Spleen (tissue), 11 donors: ENCODE measurements at regions not wholly inside any gene's neighbourhood (a gene's known extent, or its start where the extent isn't known, plus 50 kb on each side); places are given as distances from the start of the nearest gene placed in this dataset.
"Not testable (repeated sequence)": the region's sequence is repeated elsewhere in the genome, so short reads cannot be mapped to it uniquely, and the experiment has no call there.

Experiments
- DNase-seq: peaks from one replicate; pipeline ENCODE4 v3.0.0-alpha.2; 2020
- H3K27ac ChIP-seq, 8 donors: fragments of 200-600 bp; sonication (generic) in 7 of 8; 1 replicate in 4 of 8; 2 replicates in 4 of 8; pipeline versions ENCODE4 v1.5.0 to v1.8.0; 2016 to 2021; ENCODE audit warnings: inconsistent platforms in 4 of 8, mild to moderate bottlenecking in 4 of 8, moderate library complexity in 1 of 8
- H3K27me3 ChIP-seq, 7 donors: fragments of 200-600 bp; sonication (generic) in 6 of 7; replicated peaks in 1 of 7; 1 replicate in 4 of 7; 2 replicates in 3 of 7; pipeline versions ENCODE4 v1.5.0 to v1.8.0; 2016 to 2021; ENCODE audit warnings: inconsistent platforms in 3 of 7, mild to moderate bottlenecking in 1 of 7
- H3K36me3 ChIP-seq, 6 donors: fragments of 200-600 bp; sonication (generic) in 5 of 6; 1 replicate in 4 of 6; 2 replicates in 2 of 6; pipeline versions ENCODE4 v1.5.0 to v1.8.0; 2016 to 2021; ENCODE audit warnings: inconsistent platforms in 2 of 6
- H3K4me1 ChIP-seq, 6 donors: fragments of 200-600 bp; sonication (generic) in 5 of 6; 1 replicate in 3 of 6; 2 replicates in 3 of 6; pipeline versions ENCODE4 v1.5.0 to v1.8.0; 2016 to 2021; ENCODE audit warnings: inconsistent platforms in 3 of 6
- H3K4me3 ChIP-seq, 8 donors: fragments of 200-600 bp; sonication (generic) in 7 of 8; 1 replicate in 4 of 8; 2 replicates in 4 of 8; pipeline versions ENCODE4 v1.5.0 to v1.8.0; 2016 to 2021; ENCODE audit warnings: inconsistent platforms in 4 of 8, mild to moderate bottlenecking in 4 of 8, moderate library complexity in 2 of 8
- H3K9me3 ChIP-seq, 8 donors: fragments of 200-600 bp; sonication (generic) in 7 of 8; 1 replicate in 4 of 8; 2 replicates in 4 of 8; pipeline versions ENCODE4 v1.5.0 to v1.8.0; 2016 to 2021; ENCODE audit warnings: inconsistent platforms in 4 of 8
- POLR2A ChIP-seq, 3 donors: fragments of 450-650 bp; IDR thresholded peaks; one replicate each; pipeline ENCODE4 v1.5.1; 2017; ENCODE audit warnings: antibody characterized with exemption in 3 of 3, mild to moderate bottlenecking in 1 of 3
- POLR2AphosphoS5 ChIP-seq, 3 donors: sonication (generic); formaldehyde crosslinking; IDR thresholded peaks; one replicate each; pipeline ENCODE4 v1.5.1; 2017; ENCODE audit warnings: antibody characterized with exemption in 3 of 3
- WGBS, 5 donors: extraction: QIAGEN DNeasy Blood & Tissue Kit in 3 of 5; methylation state at CpG; one replicate each; pipeline versions ENCODE4 v1.1.5 to v1.1.7; 2013 to 2018; 5-methylcytosine and 5-hydroxymethylcytosine counted together
- intact Hi-C: fragments of 100-400 bp; cut with DNase I; formaldehyde crosslinking; loops from one replicate; pipeline ENCODE4 v1.15.0; 2023; ENCODE audit warnings: low total_unique reads
- TF ChIP-seq, protein P1 (sequence below), 11 experiments: fragments of 200-600 bp in 7 of 11; fragments of 450-650 bp in 4 of 11; sonication (generic) in 4 of 11; IDR thresholded peaks in 8 of 11; conservative IDR thresholded peaks in 3 of 11; 1 replicate in 7 of 11; 2 replicates in 4 of 11; pipeline versions ENCODE4 v1.4.0 to v1.8.0; 2016 to 2021; ENCODE audit warnings: antibody characterized with exemption in 11 of 11, inconsistent platforms in 4 of 11, mild to moderate bottlenecking in 1 of 11
- donor health status: healthy with polysubstance abuse.
- donor health status: DM: no; HTN: no; CAD: no; lungs with moderate emphysema.
- donor health status: DM: no; HTN: no; CAD: no.
- donor health status: Bipolar disorder and iron deficiency.
- donor health status: healthy.
- donor health status: DM: no; HTN: no; CAD: no.
- donor health status: DM: yes; HTN: yes; CAD: no.

DNA sequence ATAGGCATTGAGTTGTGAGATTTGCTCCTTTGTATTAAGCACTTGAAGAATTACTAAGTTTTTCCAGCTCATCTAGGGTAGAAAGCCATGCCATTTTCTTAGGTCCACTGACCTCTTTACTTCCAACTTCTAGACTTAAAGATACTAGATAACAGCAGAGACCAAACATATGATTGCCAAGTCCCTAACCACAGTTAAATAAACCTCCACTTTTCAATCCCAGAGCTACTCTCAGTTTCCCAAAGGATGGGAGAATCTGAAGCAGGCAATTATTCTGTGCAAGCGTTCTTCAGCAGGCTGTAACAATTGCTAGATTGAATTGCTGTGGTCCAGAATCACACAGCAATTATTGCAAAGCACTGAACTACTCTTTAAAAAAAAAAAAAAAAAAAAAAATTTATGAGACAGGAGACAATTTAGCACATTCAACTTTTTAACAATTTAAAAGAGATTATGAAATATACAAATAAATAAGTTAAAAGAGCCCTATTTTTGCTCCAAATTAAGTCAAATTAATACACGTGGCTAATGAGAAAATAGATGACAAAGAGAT lies 104.0 kb upstream of the PRSS16 start:
- Histone ChIP-seq H3K36me3 (peaks cover 0 to 15% (median 4%) of the 10 kb centered on the region in 6 donors), H3K27ac (peak overlapping the region in 5 of 8 donors; percentile 3 to 98 (median 96)), H3K27me3 (no peaks in the 10 kb centered on the region), H3K9me3 (no peaks in the 10 kb centered on the region), H3K4me3 (peak overlapping the region in 1 of 8 donors; percentile 74), H3K4me1 (peaks cover 34 to 77% (median 62%) of the 10 kb centered on the region in 6 donors)
- WGBS, 5 donors: 77 to 87% (median 83%) methylated on average over 2 of the region's 2 CpGs
- intact Hi-C loops: no loop called here
- TF ChIP-seq POLR2AphosphoS5 (IDR thresholded peaks at IDR 0.05) (no peak), POLR2A (IDR thresholded peaks at IDR 0.05) (no peak)
- TF ChIP-seq, protein P1, sequence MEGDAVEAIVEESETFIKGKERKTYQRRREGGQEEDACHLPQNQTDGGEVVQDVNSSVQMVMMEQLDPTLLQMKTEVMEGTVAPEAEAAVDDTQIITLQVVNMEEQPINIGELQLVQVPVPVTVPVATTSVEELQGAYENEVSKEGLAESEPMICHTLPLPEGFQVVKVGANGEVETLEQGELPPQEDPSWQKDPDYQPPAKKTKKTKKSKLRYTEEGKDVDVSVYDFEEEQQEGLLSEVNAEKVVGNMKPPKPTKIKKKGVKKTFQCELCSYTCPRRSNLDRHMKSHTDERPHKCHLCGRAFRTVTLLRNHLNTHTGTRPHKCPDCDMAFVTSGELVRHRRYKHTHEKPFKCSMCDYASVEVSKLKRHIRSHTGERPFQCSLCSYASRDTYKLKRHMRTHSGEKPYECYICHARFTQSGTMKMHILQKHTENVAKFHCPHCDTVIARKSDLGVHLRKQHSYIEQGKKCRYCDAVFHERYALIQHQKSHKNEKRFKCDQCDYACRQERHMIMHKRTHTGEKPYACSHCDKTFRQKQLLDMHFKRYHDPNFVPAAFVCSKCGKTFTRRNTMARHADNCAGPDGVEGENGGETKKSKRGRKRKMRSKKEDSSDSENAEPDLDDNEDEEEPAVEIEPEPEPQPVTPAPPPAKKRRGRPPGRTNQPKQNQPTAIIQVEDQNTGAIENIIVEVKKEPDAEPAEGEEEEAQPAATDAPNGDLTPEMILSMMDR (IDR thresholded peaks at IDR 0.05 in 8 of 11, conservative IDR thresholded peaks at IDR 0.05 in 3 of 11): no peak
- no peak for DNase-seq

DNA sequence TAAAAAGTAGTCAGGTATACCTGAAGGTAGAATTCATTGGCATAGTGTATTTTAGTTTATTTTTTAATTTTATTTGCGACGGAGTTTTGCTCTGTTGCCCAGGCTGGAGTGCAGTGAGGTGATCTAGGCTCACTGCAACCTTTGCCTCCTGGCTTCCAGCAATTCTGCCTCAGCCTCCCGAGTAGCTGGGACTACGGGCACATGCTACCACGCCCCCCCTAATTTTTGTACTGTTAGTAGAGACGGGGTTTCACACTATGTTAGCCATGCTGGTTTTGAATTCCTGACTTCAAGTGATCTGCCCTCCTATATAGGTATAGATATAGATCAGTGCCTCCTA lies 102.8 kb upstream of the PRSS16 start:
- peak overlapping the region; percentile 43 to 99 (median 97) for H3K27ac ChIP-seq
- H3K4me1 ChIP-seq: peaks cover 31 to 67% (median 55%) of the 10 kb centered on the region in 6 donors
- H3K36me3 ChIP-seq: peaks cover 0 to 15% (median 4%) of the 10 kb centered on the region in 6 donors
- H3K9me3 ChIP-seq: no peaks in the 10 kb centered on the region
- H3K4me3 ChIP-seq: peak overlapping the region in 7 of 8 donors; percentile 25 to 74 (median 57)
- TF ChIP-seq POLR2AphosphoS5 (IDR thresholded peaks at IDR 0.05) (peak in 2 of 3 donors; percentile 50 to 58), POLR2A (IDR thresholded peaks at IDR 0.05) (peak in 1 of 3 donors; percentile 11)
- TF ChIP-seq, protein P1 (IDR thresholded peaks at IDR 0.05 in 8 of 11, conservative IDR thresholded peaks at IDR 0.05 in 3 of 11): no peak
- intact Hi-C loops: no loop called here
- no peak for DNase-seq
- 14 to 40% (median 27%) methylated on average over 6 of the region's 6 CpGs for WGBS, 5 donors
- no peaks in the 10 kb centered on the region for H3K27me3 ChIP-seq

DNA sequence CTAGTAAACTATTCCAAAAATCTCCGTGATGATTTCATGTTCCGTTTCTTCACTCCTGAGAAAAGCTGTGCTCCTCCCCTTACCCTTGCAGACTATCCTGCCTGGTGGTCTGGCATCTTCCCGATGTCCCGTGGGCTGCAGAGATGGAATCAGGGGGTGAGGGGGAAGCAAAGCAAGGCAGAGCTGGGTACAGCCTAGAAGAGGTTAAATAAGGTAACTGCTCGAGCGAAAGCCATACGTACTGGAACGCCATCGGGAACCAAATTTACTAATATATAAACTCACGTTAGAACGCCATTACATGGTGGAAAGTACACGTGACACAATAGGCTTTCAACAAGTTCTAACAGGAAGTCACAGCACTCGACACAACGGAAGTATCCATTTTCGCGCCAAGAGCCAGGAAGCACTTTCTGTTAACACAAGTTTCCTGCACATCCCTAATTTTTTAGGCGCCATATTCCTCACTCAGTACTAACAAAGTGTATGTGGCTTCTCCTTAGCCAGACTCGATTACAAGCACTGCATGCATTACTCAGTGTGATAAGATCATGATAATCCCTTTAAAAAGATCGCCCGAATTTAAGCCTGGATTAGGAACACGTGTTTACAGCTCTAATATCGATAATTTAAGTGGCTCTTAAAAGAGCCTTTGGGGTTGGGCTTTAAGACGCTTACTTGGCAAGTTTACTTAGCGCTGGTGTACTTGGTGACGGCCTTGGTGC lies 101.6 kb upstream of the PRSS16 start:
- H3K27ac ChIP-seq: peak overlapping the region; percentile 82 to 99 (median 97)
- DNase-seq: peak; percentile 87
- H3K36me3 ChIP-seq: peaks cover 0 to 15% (median 4%) of the 10 kb centered on the region in 6 donors
- H3K27me3 ChIP-seq: no peaks in the 10 kb centered on the region
- peaks cover 31 to 57% (median 49%) of the 10 kb centered on the region in 6 donors for H3K4me1 ChIP-seq
- H3K4me3 ChIP-seq: peak overlapping the region; percentile 26 to 74 (median 56)
- no peaks in the 10 kb centered on the region for H3K9me3 ChIP-seq
- intact Hi-C loops: no loop called here
- TF ChIP-seq, protein P1 (IDR thresholded peaks at IDR 0.05 in 8 of 11, conservative IDR thresholded peaks at IDR 0.05 in 3 of 11): no peak
- peak in 2 of 3 donors; percentile 72 to 75 for TF ChIP-seq POLR2A (IDR thresholded peaks at IDR 0.05)
- peak in 2 of 3 donors; percentile 47 to 93 for TF ChIP-seq POLR2AphosphoS5 (IDR thresholded peaks at IDR 0.05)
- 0 to 1% (median 0%) methylated on average over 24 to 25 of the region's 25 CpGs for WGBS, 5 donors

DNA sequence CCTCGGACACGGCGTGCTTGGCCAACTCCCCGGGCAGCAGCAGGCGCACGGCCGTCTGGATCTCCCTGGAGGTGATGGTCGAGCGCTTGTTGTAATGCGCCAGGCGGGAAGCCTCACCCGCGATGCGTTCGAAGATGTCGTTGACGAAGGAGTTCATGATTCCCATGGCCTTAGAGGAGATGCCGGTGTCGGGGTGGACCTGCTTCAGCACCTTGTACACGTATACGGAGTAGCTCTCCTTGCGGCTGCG lies 101.1 kb upstream of the PRSS16 start:
- H3K9me3 ChIP-seq, intact Hi-C loops, H3K27me3 ChIP-seq, DNase-seq: not testable (repeated sequence)
- H3K4me3 ChIP-seq: peak overlapping the region; percentile 26 to 74 (median 56)
- peaks cover 0 to 15% (median 4%) of the 10 kb centered on the region in 6 donors for H3K36me3 ChIP-seq
- TF ChIP-seq POLR2AphosphoS5 (IDR thresholded peaks at IDR 0.05): peak in 1 of 3 donors; percentile 93
- peaks cover 29 to 52% (median 44%) of the 10 kb centered on the region in 6 donors for H3K4me1 ChIP-seq
- WGBS, 5 donors: 0 to 12% (median 8%) methylated on average over 2 to 23 of the region's 23 CpGs
- H3K27ac ChIP-seq: peak overlapping the region; percentile 82 to 99 (median 97)
